ENCODE measurements at regions not wholly inside any gene's neighbourhood (a gene's known extent, or its start where the extent isn't known, plus 50 kb on each side); places are given as distances from the start of the nearest gene placed in this dataset.

- ChIA-PET POLR2A (no interaction called here), CTCF (interaction anchor here (0.8 to 5.6 kb wide), 21 partner anchors 9 to 743 kb away, joined by 3 to 49 read pairs (median 3); no protein-coding TSS in a partner anchor)
- no peak for DNase-seq (ENCODE audit: extremely low spot score)
- TF ChIP-seq CTCF (IDR thresholded peaks at IDR 0.05; ENCODE audit: control extremely low read depth, extremely low read depth, low read depth, missing control alignments): no peak
These were observed 90.5 kb upstream of the UPP2 start for GRCh38 chr2:158011055-158011771.

- ChIA-PET POLR2A (no interaction called here), CTCF (interaction anchor here (1.1 to 3.6 kb wide), 6 partner anchors 8 to 742 kb away, joined by 3 to 20 read pairs (median 4); no protein-coding TSS in a partner anchor)
- no peak for DNase-seq (ENCODE audit: extremely low spot score)
- TF ChIP-seq CTCF (IDR thresholded peaks at IDR 0.05; ENCODE audit: control extremely low read depth, extremely low read depth, low read depth, missing control alignments): no peak
These were observed 92.3 kb upstream of the UPP2 start for GRCh38 chr2:158009399-158009798.

- ChIA-PET POLR2A (no interaction called here), CTCF (interaction anchor here (0.7 to 3.6 kb wide), 5 partner anchors 14 to 705 kb away, joined by 3 to 20 read pairs (median 3); no protein-coding TSS in a partner anchor)
- no peak for DNase-seq (ENCODE audit: extremely low spot score)
- no peak for TF ChIP-seq CTCF (IDR thresholded peaks at IDR 0.05; ENCODE audit: control extremely low read depth, extremely low read depth, low read depth, missing control alignments)
These were observed 94.5 kb upstream of the UPP2 start for GRCh38 chr2:158006961-158007719.

GRCh38 chr2:158004126-158004764, 97.4 kb upstream of the UPP2 start:
- POLR2A ChIA-PET: no interaction called here
- no peak for TF ChIP-seq CTCF (IDR thresholded peaks at IDR 0.05; ENCODE audit: control extremely low read depth, extremely low read depth, low read depth, missing control alignments)
- CTCF ChIA-PET: interaction anchor here (1.1 to 1.7 kb wide), 2 partner anchors 512 to 702 kb away, joined by 3 to 6 read pairs; no protein-coding TSS in a partner anchor
- no peak for DNase-seq (ENCODE audit: extremely low spot score)

- no peak for DNase-seq (ENCODE audit: extremely low spot score)
- TF ChIP-seq CTCF (IDR thresholded peaks at IDR 0.05; ENCODE audit: control extremely low read depth, extremely low read depth, low read depth, missing control alignments): no peak
- POLR2A ChIA-PET: no interaction called here
- CTCF ChIA-PET: interaction anchor here (0.8 to 1.7 kb wide), 6 partner anchors 9 to 700 kb away, joined by 3 to 6 read pairs (median 3); no protein-coding TSS in a partner anchor
These were observed 99.6 kb upstream of the UPP2 start for GRCh38 chr2:158002079-158002478.

- ChIA-PET POLR2A (no interaction called here), CTCF (interaction anchor here (1.3 to 2.3 kb wide), 3 partner anchors 11 to 121 kb away, joined by 3 to 6 read pairs (median 3); partner anchors contain the start of gene ACVR1)
- TF ChIP-seq CTCF (IDR thresholded peaks at IDR 0.05; ENCODE audit: control extremely low read depth, extremely low read depth, low read depth, missing control alignments): no peak
- DNase-seq (ENCODE audit: extremely low spot score): no peak
These were observed 104.9 kb upstream of the UPP2 start for GRCh38 chr2:157996799-157997198.

Measured in GM10248 (cell line).